ENCODE measurements at regions not wholly inside any gene's neighbourhood (a gene's known extent, or its start where the extent isn't known, plus 50 kb on each side); places are given as distances from the start of the nearest gene placed in this dataset.
"Not testable (repeated sequence)": the region's sequence is repeated elsewhere in the genome, so short reads cannot be mapped to it uniquely, and the experiment has no call there.

- DNase-seq (ENCODE audit: low spot score) = peak; percentile 84
These were observed 248.6 kb upstream of the KRR1 start for GRCh38 chr12:75759842-75760572.

- no peak for DNase-seq (ENCODE audit: low spot score)
These were observed 247.8 kb upstream of the KRR1 start for GRCh38 chr12:75759196-75759595.

- DNase-seq (ENCODE audit: low spot score) = no peak
These were observed 245.4 kb upstream of the KRR1 start for GRCh38 chr12:75756771-75757170.

- no peak for DNase-seq (ENCODE audit: low spot score)
These were observed 244.7 kb upstream of the KRR1 start for GRCh38 chr12:75756111-75756510.

GRCh38 chr12:75754698-75755097 lies 243.3 kb upstream of the KRR1 start:
- DNase-seq (ENCODE audit: low spot score) = no peak

GRCh38 chr12:75754141-75754540 lies 242.7 kb upstream of the KRR1 start:
- DNase-seq (ENCODE audit: low spot score) = no peak

GRCh38 chr12:75751769-75752471 lies 240.5 kb upstream of the KRR1 start:
- DNase-seq (ENCODE audit: low spot score) = no peak

GRCh38 chr12:75750716-75751306 lies 239.4 kb upstream of the KRR1 start:
- DNase-seq (ENCODE audit: low spot score) = peak; percentile 71

GRCh38 chr12:75748990-75749389 lies 237.6 kb upstream of the KRR1 start:
- not testable (repeated sequence) for DNase-seq (ENCODE audit: low spot score)

- no peak for DNase-seq (ENCODE audit: low spot score)
These were observed 236.7 kb upstream of the KRR1 start for GRCh38 chr12:75748136-75748535.

GRCh38 chr12:75747572-75748021 lies 236.2 kb upstream of the KRR1 start:
- DNase-seq (ENCODE audit: low spot score) = peak; percentile 62

- DNase-seq (ENCODE audit: low spot score) = no peak
These were observed 235.2 kb upstream of the KRR1 start for GRCh38 chr12:75746621-75747020.

- no peak for DNase-seq (ENCODE audit: low spot score)
These were observed 233.3 kb upstream of the KRR1 start for GRCh38 chr12:75744607-75745256.

GRCh38 chr12:75742961-75743360 lies 231.6 kb upstream of the KRR1 start:
- DNase-seq (ENCODE audit: low spot score) = no peak

- no peak for DNase-seq (ENCODE audit: low spot score)
These were observed 230.6 kb upstream of the KRR1 start for GRCh38 chr12:75742048-75742447.

GRCh38 chr12:75739912-75740311 lies 228.5 kb upstream of the KRR1 start:
- no peak for DNase-seq (ENCODE audit: low spot score)

- DNase-seq (ENCODE audit: low spot score) = not testable (repeated sequence)
These were observed 227.7 kb upstream of the KRR1 start for GRCh38 chr12:75739098-75739497.

- DNase-seq (ENCODE audit: low spot score) = no peak
These were observed 227.1 kb upstream of the KRR1 start for GRCh38 chr12:75738486-75738885.

- no peak for DNase-seq (ENCODE audit: low spot score)
These were observed 224.4 kb upstream of the KRR1 start for GRCh38 chr12:75735853-75736252.

- no peak for DNase-seq (ENCODE audit: low spot score)
These were observed 217.4 kb upstream of the KRR1 start for GRCh38 chr12:75728826-75729225.

- no peak for DNase-seq (ENCODE audit: low spot score)
These were observed 216.2 kb upstream of the KRR1 start for GRCh38 chr12:75727577-75727976.

GRCh38 chr12:75725521-75726111 lies 214.2 kb upstream of the KRR1 start:
- DNase-seq (ENCODE audit: low spot score) = peak; percentile 46

Data from COLO829 (cell line).